Suprapubic skin (tissue), 3 donors: ENCODE measurements at regions not wholly inside any gene's neighbourhood (a gene's known extent, or its start where the extent isn't known, plus 50 kb on each side); places are given as distances from the start of the nearest gene placed in this dataset.

Experiments
- POLR2A ChIP-seq, 2 donors: fragments of 450-650 bp; IDR thresholded peaks; one replicate each; pipeline ENCODE4 v1.6.1; 2017; ENCODE audit warnings: antibody characterized with exemption in 2 of 2, mild to moderate bottlenecking in 2 of 2, moderate library complexity in 2 of 2
- TF ChIP-seq, protein P1 (sequence below), 2 donors: fragments of 200-600 bp in 1 of 2; fragments of 450-650 bp in 1 of 2; sonication (generic) in 1 of 2; IDR thresholded peaks; one replicate each; pipeline ENCODE4 v1.5.1; 2016 to 2019; ENCODE audit warnings: antibody characterized with exemption in 2 of 2, mild to moderate bottlenecking in 1 of 2, moderate library complexity in 1 of 2

DNA sequence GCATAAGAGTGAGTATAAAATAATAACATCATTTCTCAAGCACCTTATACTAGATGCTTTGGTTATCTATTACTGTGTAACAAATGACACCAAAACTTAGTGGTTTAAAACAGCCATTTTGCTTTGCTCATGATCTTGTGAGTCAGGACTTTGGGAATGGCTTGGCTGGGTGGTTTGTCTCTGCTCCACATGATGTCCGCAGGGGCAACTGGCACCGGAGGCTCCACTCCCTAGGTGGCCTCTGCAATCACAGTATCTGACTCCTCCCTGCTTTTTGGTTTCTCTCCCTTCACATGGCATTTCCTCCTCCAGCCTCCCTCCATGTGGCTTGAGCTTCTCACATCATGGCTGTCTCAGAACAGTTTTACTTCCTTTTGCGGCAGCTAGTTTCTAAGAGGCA is 259.5 kb downstream of the GAS1 start:
- no peak for TF ChIP-seq POLR2A (IDR thresholded peaks at IDR 0.05)
- TF ChIP-seq, protein P1, sequence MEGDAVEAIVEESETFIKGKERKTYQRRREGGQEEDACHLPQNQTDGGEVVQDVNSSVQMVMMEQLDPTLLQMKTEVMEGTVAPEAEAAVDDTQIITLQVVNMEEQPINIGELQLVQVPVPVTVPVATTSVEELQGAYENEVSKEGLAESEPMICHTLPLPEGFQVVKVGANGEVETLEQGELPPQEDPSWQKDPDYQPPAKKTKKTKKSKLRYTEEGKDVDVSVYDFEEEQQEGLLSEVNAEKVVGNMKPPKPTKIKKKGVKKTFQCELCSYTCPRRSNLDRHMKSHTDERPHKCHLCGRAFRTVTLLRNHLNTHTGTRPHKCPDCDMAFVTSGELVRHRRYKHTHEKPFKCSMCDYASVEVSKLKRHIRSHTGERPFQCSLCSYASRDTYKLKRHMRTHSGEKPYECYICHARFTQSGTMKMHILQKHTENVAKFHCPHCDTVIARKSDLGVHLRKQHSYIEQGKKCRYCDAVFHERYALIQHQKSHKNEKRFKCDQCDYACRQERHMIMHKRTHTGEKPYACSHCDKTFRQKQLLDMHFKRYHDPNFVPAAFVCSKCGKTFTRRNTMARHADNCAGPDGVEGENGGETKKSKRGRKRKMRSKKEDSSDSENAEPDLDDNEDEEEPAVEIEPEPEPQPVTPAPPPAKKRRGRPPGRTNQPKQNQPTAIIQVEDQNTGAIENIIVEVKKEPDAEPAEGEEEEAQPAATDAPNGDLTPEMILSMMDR (IDR thresholded peaks at IDR 0.05) = no peak
